Keratinocyte (primary cell): ENCODE measurements at regions not wholly inside any gene's neighbourhood (a gene's known extent, or its start where the extent isn't known, plus 50 kb on each side); places are given as distances from the start of the nearest gene placed in this dataset.

Experiments
- DNase-seq: peaks from one replicate; pipeline ENCODE4 v3.0.0-alpha.2; 2011; ENCODE audit warnings: low read depth, missing footprints, low spot score
- FAIRE-seq: peaks from 2 replicates; lab custom pipeline; 2011; peaks lifted over from hg19 to GRCh38; lab: Jason Lieb, UNC
- H2AFZ ChIP-seq: 2 replicates; pipeline ENCODE4 v1.6.0; 2012; ENCODE audit warnings: low read length, control low read depth, inconsistent platforms; ENCODE audit not compliant: control insufficient read depth
- H3K27ac ChIP-seq: 2 replicates; pipeline ENCODE4 v1.5.1; 2011; ENCODE audit warnings: low read length; ENCODE audit not compliant: control insufficient read depth, insufficient read depth
- H3K27me3 ChIP-seq: 3 replicates; pipeline ENCODE4 v1.6.0; 2011; ENCODE audit warnings: low read length; ENCODE audit not compliant: control insufficient read depth, insufficient read depth; ENCODE audit errors: extremely low read depth
- H3K36me3 ChIP-seq, 2 experiments: 2 replicates in 1 of 2; 3 replicates in 1 of 2; pipeline ENCODE4 v1.5.1; 2011; ENCODE audit warnings: low read length in 2 of 2, mild to moderate bottlenecking in 1 of 2; ENCODE audit not compliant: control insufficient read depth in 2 of 2, insufficient read depth in 2 of 2; ENCODE audit errors: extremely low read depth in 1 of 2
- H3K4me1 ChIP-seq: 3 replicates; pipeline ENCODE4 v1.5.1; 2011; ENCODE audit warnings: low read length; ENCODE audit not compliant: control insufficient read depth, insufficient read depth; ENCODE audit errors: extremely low read depth
- H3K4me2 ChIP-seq: 3 replicates; pipeline ENCODE4 v1.6.0; 2011; ENCODE audit warnings: low read depth, low read length; ENCODE audit not compliant: control insufficient read depth, insufficient read depth; ENCODE audit errors: extremely low read depth
- H3K4me3 ChIP-seq, 3 experiments: fragments of 200-600 bp in 1 of 3; sonication (generic) in 1 of 3; 2 replicates in 2 of 3; 3 replicates in 1 of 3; pipeline ENCODE4 v1.5.1; 2011 to 2016; ENCODE audit warnings: low read length in 3 of 3, mild to moderate bottlenecking in 3 of 3, control low read depth in 2 of 3, inconsistent platforms in 1 of 3, low read depth in 1 of 3, mixed read lengths in 1 of 3, mixed run types in 1 of 3, moderate library complexity in 1 of 3; ENCODE audit not compliant: control insufficient read depth in 2 of 3, insufficient read depth in 2 of 3; ENCODE audit errors: extremely low read depth in 1 of 3
- H3K79me2 ChIP-seq: 2 replicates; pipeline ENCODE4 v1.6.0; 2012; ENCODE audit warnings: low read length; ENCODE audit not compliant: control insufficient read depth, insufficient read depth
- H3K9ac ChIP-seq: 3 replicates; pipeline ENCODE4 v1.6.0; 2011; ENCODE audit warnings: low read length; ENCODE audit not compliant: control insufficient read depth, insufficient read depth; ENCODE audit errors: extremely low read depth
- H3K9me1 ChIP-seq: 3 replicates; pipeline ENCODE4 v1.6.0; 2011; ENCODE audit warnings: low read length; ENCODE audit not compliant: control insufficient read depth, insufficient read depth; ENCODE audit errors: extremely low read depth
- H3K9me3 ChIP-seq: 2 replicates; pipeline ENCODE4 v1.5.1; 2012; ENCODE audit warnings: low read depth, low read length; ENCODE audit not compliant: control insufficient read depth
- H4K20me1 ChIP-seq: 3 replicates; pipeline ENCODE4 v1.6.0; 2011; ENCODE audit warnings: low read length; ENCODE audit not compliant: control insufficient read depth, insufficient read depth; ENCODE audit errors: extremely low read depth
- CTCF ChIP-seq, 3 experiments: IDR thresholded peaks in 1 of 3; conservative IDR thresholded peaks in 1 of 3; optimal IDR thresholded peaks in 1 of 3; 2 replicates in 2 of 3; 3 replicates in 1 of 3; pipeline versions ENCODE3 to v1.5.1; 2011; ENCODE audit warnings: low read length in 3 of 3, mild to moderate bottlenecking in 3 of 3, moderate library complexity in 2 of 3, control low read depth in 1 of 3, inconsistent platforms in 1 of 3; ENCODE audit not compliant: insufficient read depth in 2 of 3; ENCODE audit errors: extremely low read depth in 1 of 3
- EZH2 ChIP-seq: IDR thresholded peaks from one replicate; pipeline ENCODE4 v1.6.1; 2012; ENCODE audit warnings: inconsistent platforms, mild to moderate bottlenecking, low read length, moderate library complexity
- dilution Hi-C: fragments of 300-500 bp; cut with MboI; formaldehyde crosslinking; loops from one replicate; pipeline ENCODE4 v1.7.0; 2020; ENCODE audit warnings: low sequenced_read_pairs; ENCODE audit not compliant: extremely low pct_ligation_motif_present

GRCh38 chr12:111076199-111076598 lies 155.8 kb upstream of the MYL2 start:
- DNase-seq, result no peak

GRCh38 chr12:111074965-111075364 lies 154.6 kb upstream of the MYL2 start:
- no peaks in the 10 kb centered on the region for H3K4me1 ChIP-seq
- H3K9me1 ChIP-seq, result no peaks in the 10 kb centered on the region
- H3K36me3 ChIP-seq, result no peaks in the 10 kb centered on the region
- H4K20me1 ChIP-seq, result no peaks in the 10 kb centered on the region
- no peak overlapping the region for H2AFZ ChIP-seq
- H3K4me3 ChIP-seq, result no peak overlapping the region
- no peak overlapping the region for H3K4me2 ChIP-seq
- H3K27me3 ChIP-seq, result peaks cover 19% of the 10 kb centered on the region
- H3K9ac ChIP-seq, result no peak overlapping the region
- H3K9me3 ChIP-seq, result no peaks in the 10 kb centered on the region
- DNase-seq (no peak), FAIRE-seq (no peak)
- TF ChIP-seq EZH2 (no peak), CTCF (optimal IDR thresholded peaks at IDR 0.05 in 1 of 3, IDR thresholded peaks at IDR 0.05 in 1 of 3, conservative IDR thresholded peaks at IDR 0.05 in 1 of 3; ENCODE audit: extremely low read depth in 1 of 3, insufficient read depth in 2 of 3, low read length in 3 of 3) (no peak)
- no peaks in the 10 kb centered on the region for H3K79me2 ChIP-seq
- dilution Hi-C loops, result no loop called here
- H3K27ac ChIP-seq, result no peak overlapping the region

More at GRCh38 chr12:111076199-111076598, 155.8 kb upstream of the MYL2 start:
- H3K36me3 ChIP-seq, result no peaks in the 10 kb centered on the region
- H3K27ac ChIP-seq, result no peak overlapping the region
- H3K9me3 ChIP-seq, result no peaks in the 10 kb centered on the region
- H2AFZ ChIP-seq, result no peak overlapping the region
- TF ChIP-seq EZH2 (no peak), CTCF (optimal IDR thresholded peaks at IDR 0.05 in 1 of 3, IDR thresholded peaks at IDR 0.05 in 1 of 3, conservative IDR thresholded peaks at IDR 0.05 in 1 of 3; ENCODE audit: extremely low read depth in 1 of 3, insufficient read depth in 2 of 3, low read length in 3 of 3) (no peak)
- no peaks in the 10 kb centered on the region for H3K9me1 ChIP-seq
- H3K4me2 ChIP-seq, result no peak overlapping the region
- H3K27me3 ChIP-seq, result peaks cover 19% of the 10 kb centered on the region
- H3K9ac ChIP-seq, result no peak overlapping the region
- FAIRE-seq, result no peak
- H4K20me1 ChIP-seq, result no peaks in the 10 kb centered on the region
- no peak overlapping the region for H3K4me3 ChIP-seq
- H3K4me1 ChIP-seq, result no peaks in the 10 kb centered on the region
- H3K79me2 ChIP-seq, result no peaks in the 10 kb centered on the region
- dilution Hi-C loops, result no loop called here
